HFFc6 (cell line): ENCODE measurements at regions not wholly inside any gene's neighbourhood (a gene's known extent, or its start where the extent isn't known, plus 50 kb on each side); places are given as distances from the start of the nearest gene placed in this dataset.
"Not testable (repeated sequence)": the region's sequence is repeated elsewhere in the genome, so short reads cannot be mapped to it uniquely, and the experiment has no call there.

Source experiments
- DNase-seq: peaks from one replicate; pipeline ENCODE4 v3.0.0-alpha.2; 2018
- H3K27ac Mint-ChIP-seq: 2 replicates; pipeline ENCODE4 v1.8.0; 2020; ENCODE audit warnings: mild to moderate bottlenecking, mixed read lengths
- H3K27me3 Mint-ChIP-seq: 2 replicates; pipeline ENCODE4 v1.8.0; 2021; ENCODE audit warnings: mild to moderate bottlenecking, moderate library complexity, mixed read lengths; ENCODE audit not compliant: insufficient read depth
- H3K36me3 Mint-ChIP-seq: 2 replicates; pipeline ENCODE4 v1.8.0; 2021; ENCODE audit warnings: low read depth, mixed read lengths
- H3K4me1 Mint-ChIP-seq: 2 replicates; pipeline ENCODE4 v1.8.0; 2020; ENCODE audit warnings: low read depth, mixed read lengths
- H3K4me3 Mint-ChIP-seq: 2 replicates; pipeline ENCODE4 v1.8.0; 2020; ENCODE audit warnings: mild to moderate bottlenecking, moderate library complexity, mixed read lengths
- H3K9me3 Mint-ChIP-seq: 2 replicates; pipeline ENCODE4 v1.8.0; 2020; ENCODE audit warnings: mild to moderate bottlenecking, mixed read lengths
- CTCF ChIP-seq: fragments of 200-600 bp; sonication (generic); IDR thresholded peaks from 2 replicates; pipeline ENCODE4 v1.5.0; 2021; ENCODE audit warnings: antibody characterized with exemption, mild to moderate bottlenecking

- no peak for DNase-seq
- no peak overlapping the region for H3K27ac Mint-ChIP-seq
- H3K4me1 Mint-ChIP-seq, result no peaks in the 10 kb centered on the region
- H3K27me3 Mint-ChIP-seq, result peaks cover 42% of the 10 kb centered on the region
- H3K36me3 Mint-ChIP-seq, result no peaks in the 10 kb centered on the region
- no peak for TF ChIP-seq CTCF
- H3K9me3 Mint-ChIP-seq, result no peaks in the 10 kb centered on the region
- no peak overlapping the region for H3K4me3 Mint-ChIP-seq
Observed at GRCh38 chr3:127082066-127082465, 99.2 kb downstream of the PLXNA1 start.

GRCh38 chr3:127083778-127084397 lies 101.0 kb downstream of the PLXNA1 start:
- H3K4me1 Mint-ChIP-seq, result no peaks in the 10 kb centered on the region

GRCh38 chr3:127084401-127084990 lies 101.6 kb downstream of the PLXNA1 start:
- Mint-ChIP-seq H3K27me3 (peaks cover 47% of the 10 kb centered on the region), H3K9me3 (no peaks in the 10 kb centered on the region), H3K4me3 (no peak overlapping the region), H3K36me3 (no peaks in the 10 kb centered on the region), H3K27ac (no peak overlapping the region), H3K4me1 (no peaks in the 10 kb centered on the region)
- TF ChIP-seq CTCF, result no peak
- no peak for DNase-seq

More at GRCh38 chr3:127083778-127084397, 101.0 kb downstream of the PLXNA1 start:
- Mint-ChIP-seq H3K4me3 (no peak overlapping the region), H3K9me3 (no peaks in the 10 kb centered on the region), H3K27me3 (peaks cover 45% of the 10 kb centered on the region), H3K36me3 (no peaks in the 10 kb centered on the region), H3K27ac (no peak overlapping the region)
- TF ChIP-seq CTCF, result no peak
- no peak for DNase-seq

- DNase-seq, result no peak
- no peak for TF ChIP-seq CTCF
- no peaks in the 10 kb centered on the region for H3K4me1 Mint-ChIP-seq
- H3K4me3 Mint-ChIP-seq, result no peak overlapping the region
- peaks cover 44% of the 10 kb centered on the region for H3K27me3 Mint-ChIP-seq
- no peak overlapping the region for H3K27ac Mint-ChIP-seq
- H3K9me3 Mint-ChIP-seq, result no peaks in the 10 kb centered on the region
- no peaks in the 10 kb centered on the region for H3K36me3 Mint-ChIP-seq
Observed at GRCh38 chr3:127085576-127085975, 102.7 kb downstream of the PLXNA1 start.

- H3K27me3 Mint-ChIP-seq, result peaks cover 46% of the 10 kb centered on the region
- H3K4me3 Mint-ChIP-seq, H3K9me3 Mint-ChIP-seq, H3K36me3 Mint-ChIP-seq, H3K4me1 Mint-ChIP-seq, H3K27ac Mint-ChIP-seq, DNase-seq: not testable (repeated sequence)
Observed at GRCh38 chr3:127086591-127086990, 103.7 kb downstream of the PLXNA1 start.

- TF ChIP-seq CTCF, result no peak
- DNase-seq, result no peak
- H3K4me3 Mint-ChIP-seq, result no peak overlapping the region
- peaks cover 46% of the 10 kb centered on the region for H3K27me3 Mint-ChIP-seq
- H3K27ac Mint-ChIP-seq, result no peak overlapping the region
- H3K36me3 Mint-ChIP-seq, result no peaks in the 10 kb centered on the region
- no peaks in the 10 kb centered on the region for H3K9me3 Mint-ChIP-seq
- H3K4me1 Mint-ChIP-seq, result no peaks in the 10 kb centered on the region
Observed at GRCh38 chr3:127087441-127087840, 104.5 kb downstream of the PLXNA1 start.
